ENCODE measurements at regions not wholly inside any gene's neighbourhood (a gene's known extent, or its start where the extent isn't known, plus 50 kb on each side); places are given as distances from the start of the nearest gene placed in this dataset.

- no peak for TF ChIP-seq EZH2 (IDR thresholded peaks at IDR 0.05; ENCODE audit: low read length, unreplicated experiment)
- no peak for TF ChIP-seq CTCF (conservative IDR thresholded peaks at IDR 0.05; ENCODE audit: low read depth, low read length)
- TF ChIP-seq EZH2phosphoT487 (IDR thresholded peaks at IDR 0.05; ENCODE audit: borderline replicate concordance, low read length), result no peak
Measured at GRCh38 chr2:198640463-198640862, 817.3 kb downstream of the SATB2 start.

Measured in PC-3 (cell line).